ENCODE measurements at regions not wholly inside any gene's neighbourhood (a gene's known extent, or its start where the extent isn't known, plus 50 kb on each side); places are given as distances from the start of the nearest gene placed in this dataset.

DNA sequence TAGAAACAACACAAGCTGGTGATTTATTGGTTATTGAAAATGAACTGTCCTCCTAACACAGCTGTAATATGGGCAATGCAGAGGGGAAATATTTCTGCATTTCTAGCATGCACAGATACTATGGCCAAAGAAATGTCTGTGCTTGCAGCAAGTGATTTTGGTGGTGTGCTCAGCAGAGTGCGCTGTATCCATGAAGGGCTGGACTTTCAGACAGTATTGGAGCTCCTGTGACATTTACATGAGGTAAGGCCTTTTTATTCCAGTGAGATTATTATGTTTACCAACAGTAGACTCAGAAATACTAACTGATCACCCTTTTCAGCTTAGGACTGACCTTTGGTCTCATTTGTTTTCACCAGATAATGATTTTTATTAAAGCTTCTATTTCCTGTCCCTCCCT is 1302.6 kb upstream of the EPHA6 start:
- ATAC-seq (ENCODE audit: poor library complexity) (no peak), DNase-seq (no peak)
- CTCF ChIA-PET, result no interaction called here
- peaks cover 0 to 8% of the 10 kb centered on the region in 2 experiments for H3K9me3 ChIP-seq (ENCODE audit: control insufficient read depth in 1 of 2, insufficient read depth in 1 of 2, low read length in 2 of 2)
- no peak overlapping the region for H3K4me3 ChIP-seq (ENCODE audit: low read length)
- no peak overlapping the region for H3K27ac Mint-ChIP-seq
- H3K4me1 Mint-ChIP-seq (ENCODE audit: low read depth), result no peaks in the 10 kb centered on the region
- H3K36me3 Mint-ChIP-seq (ENCODE audit: low read depth), result no peaks in the 10 kb centered on the region
- no peak overlapping the region for H3K4me3 Mint-ChIP-seq
- TF ChIP-seq, protein P1, sequence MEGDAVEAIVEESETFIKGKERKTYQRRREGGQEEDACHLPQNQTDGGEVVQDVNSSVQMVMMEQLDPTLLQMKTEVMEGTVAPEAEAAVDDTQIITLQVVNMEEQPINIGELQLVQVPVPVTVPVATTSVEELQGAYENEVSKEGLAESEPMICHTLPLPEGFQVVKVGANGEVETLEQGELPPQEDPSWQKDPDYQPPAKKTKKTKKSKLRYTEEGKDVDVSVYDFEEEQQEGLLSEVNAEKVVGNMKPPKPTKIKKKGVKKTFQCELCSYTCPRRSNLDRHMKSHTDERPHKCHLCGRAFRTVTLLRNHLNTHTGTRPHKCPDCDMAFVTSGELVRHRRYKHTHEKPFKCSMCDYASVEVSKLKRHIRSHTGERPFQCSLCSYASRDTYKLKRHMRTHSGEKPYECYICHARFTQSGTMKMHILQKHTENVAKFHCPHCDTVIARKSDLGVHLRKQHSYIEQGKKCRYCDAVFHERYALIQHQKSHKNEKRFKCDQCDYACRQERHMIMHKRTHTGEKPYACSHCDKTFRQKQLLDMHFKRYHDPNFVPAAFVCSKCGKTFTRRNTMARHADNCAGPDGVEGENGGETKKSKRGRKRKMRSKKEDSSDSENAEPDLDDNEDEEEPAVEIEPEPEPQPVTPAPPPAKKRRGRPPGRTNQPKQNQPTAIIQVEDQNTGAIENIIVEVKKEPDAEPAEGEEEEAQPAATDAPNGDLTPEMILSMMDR (IDR thresholded peaks at IDR 0.05), result no peak
- H3K27me3 Mint-ChIP-seq, result no peaks in the 10 kb centered on the region
- H3K27me3 ChIP-seq (ENCODE audit: control insufficient read depth in 1 of 2, insufficient read depth in 2 of 2, low read length in 2 of 2), result no peaks in the 10 kb centered on the region
- no peaks in the 10 kb centered on the region for H3K36me3 ChIP-seq (ENCODE audit: insufficient read depth, low read length)
- H3K4me1 ChIP-seq (ENCODE audit: insufficient read depth, low read length), result no peaks in the 10 kb centered on the region
- intact Hi-C loops (cut with DNase I, micrococcal nuclease), result no loop called here
- H3K27ac ChIP-seq (ENCODE audit: low read depth in 1 of 2, low read length in 2 of 2), result no peak overlapping the region
- POLR2A ChIA-PET, result no interaction called here
- H3K9me3 Mint-ChIP-seq, result peaks cover 3% of the 10 kb centered on the region

DNA sequence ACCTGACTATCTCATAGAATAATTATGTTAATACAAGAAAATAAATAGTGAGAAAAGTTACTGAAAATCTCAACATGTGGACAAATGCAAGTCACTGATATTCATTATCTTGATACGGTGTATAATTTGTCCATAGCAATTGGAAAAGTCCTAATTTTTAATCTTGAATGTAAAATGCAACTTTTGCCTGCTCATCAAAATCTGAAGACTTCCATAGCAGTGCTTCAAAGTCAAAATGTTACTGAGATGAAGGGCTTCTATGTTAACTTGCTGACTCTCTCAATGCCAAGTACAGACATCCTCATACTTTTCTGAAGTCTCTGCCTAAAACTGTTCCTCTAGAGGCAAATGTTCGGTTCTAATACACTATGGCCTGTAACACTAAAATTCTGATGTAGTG is 1300.1 kb upstream of the EPHA6 start:
- TF ChIP-seq, protein P1 (IDR thresholded peaks at IDR 0.05), result no peak

DNA sequence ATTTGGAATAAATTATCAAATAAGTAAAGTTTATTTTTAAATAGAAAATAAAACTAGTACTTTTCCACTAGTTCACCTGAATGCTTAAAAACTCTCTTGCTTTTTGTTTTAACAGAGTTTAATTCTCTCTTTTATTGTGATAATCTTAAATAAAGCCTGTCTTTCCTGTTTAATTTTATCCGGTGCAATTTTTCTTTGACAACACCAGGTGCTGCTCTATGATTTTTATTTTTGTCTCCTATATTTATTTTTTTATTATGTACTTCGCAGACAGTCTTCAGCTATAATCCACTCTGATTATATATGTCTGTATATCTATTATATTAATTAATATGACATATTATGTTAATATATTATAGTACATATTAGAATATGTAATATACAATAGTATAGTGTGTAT is 1293.0 kb upstream of the EPHA6 start:
- Histone ChIP-seq H3K9me3 (ENCODE audit: control insufficient read depth in 1 of 2, insufficient read depth in 1 of 2, low read length in 2 of 2) (no peaks in the 10 kb centered on the region), H3K36me3 (ENCODE audit: insufficient read depth, low read length) (no peaks in the 10 kb centered on the region), H3K4me3 (ENCODE audit: low read length) (no peak overlapping the region), H3K27ac (ENCODE audit: low read depth in 1 of 2, low read length in 2 of 2) (no peak overlapping the region), H3K27me3 (ENCODE audit: control insufficient read depth in 1 of 2, insufficient read depth in 2 of 2, low read length in 2 of 2) (no peaks in the 10 kb centered on the region), H3K4me1 (ENCODE audit: insufficient read depth, low read length) (no peaks in the 10 kb centered on the region)
- ChIA-PET POLR2A (interaction anchor here (0.6 kb wide), 1 partner anchor 1053 kb away, joined by 4 read pairs; no protein-coding TSS in a partner anchor), CTCF (no interaction called here)
- no peaks in the 10 kb centered on the region for H3K4me1 Mint-ChIP-seq (ENCODE audit: low read depth)
- no peaks in the 10 kb centered on the region for H3K36me3 Mint-ChIP-seq (ENCODE audit: low read depth)
- no peak overlapping the region for H3K4me3 Mint-ChIP-seq
- intact Hi-C loops (cut with DNase I, micrococcal nuclease), result no loop called here
- no peaks in the 10 kb centered on the region for H3K27me3 Mint-ChIP-seq
- no peak for DNase-seq
- TF ChIP-seq, protein P1 (IDR thresholded peaks at IDR 0.05), result no peak
- H3K9me3 Mint-ChIP-seq, result no peaks in the 10 kb centered on the region
- H3K27ac Mint-ChIP-seq, result no peak overlapping the region
- ATAC-seq (ENCODE audit: poor library complexity), result no peak

More for the DNA sequence above, 1300.1 kb upstream of the EPHA6 start:
- Mint-ChIP-seq H3K36me3 (ENCODE audit: low read depth) (no peaks in the 10 kb centered on the region), H3K4me3 (no peak overlapping the region), H3K4me1 (ENCODE audit: low read depth) (no peaks in the 10 kb centered on the region), H3K9me3 (peaks cover 3% of the 10 kb centered on the region), H3K27ac (no peak overlapping the region), H3K27me3 (no peaks in the 10 kb centered on the region)
- H3K4me3 ChIP-seq (ENCODE audit: low read length), result no peak overlapping the region
- H3K9me3 ChIP-seq (ENCODE audit: control insufficient read depth in 1 of 2, insufficient read depth in 1 of 2, low read length in 2 of 2), result peaks cover 0 to 4% of the 10 kb centered on the region in 2 experiments
- ChIA-PET CTCF (no interaction called here), POLR2A (no interaction called here)
- no peaks in the 10 kb centered on the region for H3K4me1 ChIP-seq (ENCODE audit: insufficient read depth, low read length)
- intact Hi-C loops (cut with DNase I, micrococcal nuclease), result no loop called here
- no peaks in the 10 kb centered on the region for H3K27me3 ChIP-seq (ENCODE audit: control insufficient read depth in 1 of 2, insufficient read depth in 2 of 2, low read length in 2 of 2)
- no peak for ATAC-seq (ENCODE audit: poor library complexity)
- no peaks in the 10 kb centered on the region for H3K36me3 ChIP-seq (ENCODE audit: insufficient read depth, low read length)
- DNase-seq, result no peak
- H3K27ac ChIP-seq (ENCODE audit: low read depth in 1 of 2, low read length in 2 of 2), result no peak overlapping the region
